22Rv1 (cell line): ENCODE measurements at regions not wholly inside any gene's neighbourhood (a gene's known extent, or its start where the extent isn't known, plus 50 kb on each side); places are given as distances from the start of the nearest gene placed in this dataset.

Experiments
- ZFX ChIP-seq: fragments of 450-650 bp; IDR thresholded peaks from 2 replicates; pipeline ENCODE4 v1.6.1; 2017; ENCODE audit warnings: antibody characterized with exemption, borderline replicate concordance
- TF ChIP-seq, protein P1 (sequence below): fragments of 450-650 bp; IDR thresholded peaks from 2 replicates; pipeline ENCODE4 v1.5.1; 2017; ENCODE audit warnings: mild to moderate bottlenecking

DNA sequence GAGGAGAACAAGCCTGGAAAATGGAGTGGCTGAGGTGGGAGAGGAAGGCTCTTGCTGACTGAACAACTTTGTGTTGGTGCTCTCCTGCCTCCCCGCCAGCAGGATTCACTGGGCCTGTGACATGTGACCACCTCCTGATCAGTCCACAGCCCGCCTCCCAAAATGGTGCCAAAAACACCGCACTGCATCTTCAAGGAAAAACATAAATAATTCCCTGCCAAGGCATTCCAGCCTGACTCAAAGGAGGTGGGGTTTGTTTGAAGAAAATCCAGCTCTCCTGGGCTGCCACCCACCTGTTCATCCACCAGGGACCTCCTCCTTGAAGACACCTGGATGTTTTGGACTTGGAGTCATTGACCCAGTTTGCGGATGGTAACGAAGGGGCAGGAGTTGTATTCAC, 83.8 kb upstream of the PIWIL1 start:
- TF ChIP-seq, protein P1, sequence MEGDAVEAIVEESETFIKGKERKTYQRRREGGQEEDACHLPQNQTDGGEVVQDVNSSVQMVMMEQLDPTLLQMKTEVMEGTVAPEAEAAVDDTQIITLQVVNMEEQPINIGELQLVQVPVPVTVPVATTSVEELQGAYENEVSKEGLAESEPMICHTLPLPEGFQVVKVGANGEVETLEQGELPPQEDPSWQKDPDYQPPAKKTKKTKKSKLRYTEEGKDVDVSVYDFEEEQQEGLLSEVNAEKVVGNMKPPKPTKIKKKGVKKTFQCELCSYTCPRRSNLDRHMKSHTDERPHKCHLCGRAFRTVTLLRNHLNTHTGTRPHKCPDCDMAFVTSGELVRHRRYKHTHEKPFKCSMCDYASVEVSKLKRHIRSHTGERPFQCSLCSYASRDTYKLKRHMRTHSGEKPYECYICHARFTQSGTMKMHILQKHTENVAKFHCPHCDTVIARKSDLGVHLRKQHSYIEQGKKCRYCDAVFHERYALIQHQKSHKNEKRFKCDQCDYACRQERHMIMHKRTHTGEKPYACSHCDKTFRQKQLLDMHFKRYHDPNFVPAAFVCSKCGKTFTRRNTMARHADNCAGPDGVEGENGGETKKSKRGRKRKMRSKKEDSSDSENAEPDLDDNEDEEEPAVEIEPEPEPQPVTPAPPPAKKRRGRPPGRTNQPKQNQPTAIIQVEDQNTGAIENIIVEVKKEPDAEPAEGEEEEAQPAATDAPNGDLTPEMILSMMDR: no peak
- TF ChIP-seq ZFX: no peak
